Neutrophil (primary cell): ENCODE measurements at regions not wholly inside any gene's neighbourhood (a gene's known extent, or its start where the extent isn't known, plus 50 kb on each side); places are given as distances from the start of the nearest gene placed in this dataset.

ENCODE experiments used
- H3K27ac ChIP-seq: fragments of 200-600 bp; sonication (generic); 2 replicates; pipeline ENCODE4 v1.5.1; 2016; ENCODE audit warnings: mild to moderate bottlenecking, moderate library complexity
- H3K27me3 ChIP-seq: fragments of 200-600 bp; sonication (generic); 2 replicates; pipeline ENCODE4 v1.6.0; 2016; ENCODE audit warnings: mild to moderate bottlenecking
- H3K36me3 ChIP-seq: fragments of 200-600 bp; sonication (generic); 2 replicates; pipeline ENCODE4 v1.5.1; 2017
- H3K4me1 ChIP-seq, 2 experiments: fragments of 200-600 bp in 1 of 2; sonication (generic) in 1 of 2; 1 replicate in 1 of 2; 2 replicates in 1 of 2; pipeline versions ENCODE4 v1.5.1 to v1.6.1; 2013 to 2016; ENCODE audit warnings: low read depth in 1 of 2, low read length in 1 of 2, mild to moderate bottlenecking in 1 of 2, moderate library complexity in 1 of 2; ENCODE audit not compliant: control insufficient read depth in 1 of 2, insufficient read depth in 1 of 2
- H3K4me3 ChIP-seq, 2 experiments: fragments of 200-600 bp in 1 of 2; sonication (generic) in 1 of 2; 1 replicate in 1 of 2; 2 replicates in 1 of 2; pipeline ENCODE4 v1.5.1; 2013 to 2016; ENCODE audit warnings: low read depth in 1 of 2, low read length in 1 of 2, mild to moderate bottlenecking in 1 of 2, moderate library complexity in 1 of 2
- H3K9me3 ChIP-seq: fragments of 200-600 bp; sonication (generic); 2 replicates; pipeline ENCODE4 v1.5.1; 2016
- CTCF ChIP-seq: fragments of 200-600 bp; sonication (generic); IDR thresholded peaks from 2 replicates; pipeline ENCODE4 v1.5.1; 2016; ENCODE audit warnings: antibody characterized with exemption

- Histone ChIP-seq H3K36me3 (no peaks in the 10 kb centered on the region), H3K27ac (no peak overlapping the region), H3K4me1 (no peaks in the 10 kb centered on the region), H3K9me3 (no peaks in the 10 kb centered on the region), H3K27me3 (no peaks in the 10 kb centered on the region), H3K4me3 (no peak overlapping the region)
- TF ChIP-seq CTCF, result no peak
These were observed 410.7 kb downstream of the MZT1 start for GRCh38 chr13:72316716-72317115.

- H3K4me3 ChIP-seq, result no peak overlapping the region
- H3K36me3 ChIP-seq, result no peaks in the 10 kb centered on the region
- H3K27ac ChIP-seq, result no peak overlapping the region
- no peaks in the 10 kb centered on the region for H3K4me1 ChIP-seq
- no peaks in the 10 kb centered on the region for H3K27me3 ChIP-seq
- no peaks in the 10 kb centered on the region for H3K9me3 ChIP-seq
- TF ChIP-seq CTCF, result no peak
These were observed 412.1 kb downstream of the MZT1 start for GRCh38 chr13:72315312-72315711.

GRCh38 chr13:72314210-72314609, 413.2 kb downstream of the MZT1 start:
- H3K36me3 ChIP-seq, result no peaks in the 10 kb centered on the region
- H3K9me3 ChIP-seq, result no peaks in the 10 kb centered on the region

GRCh38 chr13:72313546-72313945, 413.9 kb downstream of the MZT1 start:
- Histone ChIP-seq H3K36me3 (no peaks in the 10 kb centered on the region), H3K4me3 (no peak overlapping the region), H3K27me3 (no peaks in the 10 kb centered on the region), H3K4me1 (no peaks in the 10 kb centered on the region), H3K9me3 (no peaks in the 10 kb centered on the region), H3K27ac (no peak overlapping the region)
- no peak for TF ChIP-seq CTCF

More at GRCh38 chr13:72314210-72314609, 413.2 kb downstream of the MZT1 start:
- no peak for TF ChIP-seq CTCF
- Histone ChIP-seq H3K4me1 (no peaks in the 10 kb centered on the region), H3K27ac (no peak overlapping the region), H3K4me3 (no peak overlapping the region), H3K27me3 (no peaks in the 10 kb centered on the region)

- Histone ChIP-seq H3K9me3 (no peaks in the 10 kb centered on the region), H3K4me3 (no peak overlapping the region), H3K27me3 (no peaks in the 10 kb centered on the region), H3K36me3 (no peaks in the 10 kb centered on the region), H3K4me1 (no peaks in the 10 kb centered on the region), H3K27ac (no peak overlapping the region)
- no peak for TF ChIP-seq CTCF
These were observed 423.3 kb downstream of the MZT1 start for GRCh38 chr13:72303941-72304746.
